MCF 10A (cell line): ENCODE measurements at regions not wholly inside any gene's neighbourhood (a gene's known extent, or its start where the extent isn't known, plus 50 kb on each side); places are given as distances from the start of the nearest gene placed in this dataset.

Experiments used
- BruUV-seq: library from RNA; stranded (reverse); fragments of 400-500 nt; replicated peaks from 2 replicates; lab custom pipeline; 2021; lab: Mats Ljungman, UMichigan
- CTCF ChIA-PET: fragments of 300-600 bp; sonication (Branson Sonifier 250); formaldehyde crosslinking; extraction: SDS; loops from one replicate; lab custom pipeline; 2021; ENCODE audit warnings: antibody characterized with exemption, inconsistent platforms; lab: Yijun Ruan, JAX
- POLR2A ChIA-PET: fragments of 300-600, 350-650 bp; sonication (Branson Sonifier 250); formaldehyde crosslinking; extraction: SDS; loops from one replicate; lab custom pipeline; 2020; ENCODE audit warnings: antibody characterized with exemption, inconsistent platforms; lab: Yijun Ruan, JAX
- DNase-seq: peaks from one replicate; pipeline ENCODE4 v3.0.0-alpha.2; 2018; ENCODE audit not compliant: unreplicated experiment
- H3K27ac Mint-ChIP-seq: one replicate; pipeline ENCODE4 v1.8.0; 2022; ENCODE audit warnings: mild to moderate bottlenecking, low read depth, mixed read lengths; ENCODE audit not compliant: unreplicated experiment
- H3K27me3 Mint-ChIP-seq: one replicate; pipeline ENCODE4 v1.8.0; 2022; ENCODE audit warnings: mixed read lengths; ENCODE audit not compliant: insufficient read depth, unreplicated experiment
- H3K36me3 Mint-ChIP-seq: one replicate; pipeline ENCODE4 v1.8.0; 2022; ENCODE audit warnings: mild to moderate bottlenecking, moderate library complexity, mixed read lengths; ENCODE audit not compliant: insufficient read depth, unreplicated experiment
- H3K4me1 Mint-ChIP-seq: one replicate; pipeline ENCODE4 v1.8.0; 2022; ENCODE audit warnings: mixed read lengths; ENCODE audit not compliant: insufficient read depth, unreplicated experiment
- H3K4me3 Mint-ChIP-seq: one replicate; pipeline ENCODE4 v1.8.0; 2022; ENCODE audit warnings: mild to moderate bottlenecking, moderate library complexity, mixed read lengths; ENCODE audit not compliant: unreplicated experiment
- H3K9me3 Mint-ChIP-seq: one replicate; pipeline ENCODE4 v1.8.0; 2022; ENCODE audit warnings: mixed read lengths; ENCODE audit not compliant: unreplicated experiment
- intact Hi-C: fragments of 100-400 bp; cut with micrococcal nuclease; formaldehyde crosslinking; loops from 2 replicates; pipeline ENCODE4 v1.14.1; 2022
- TF ChIP-seq, protein P1 (sequence below): fragments of 200-600 bp; IDR thresholded peaks from one replicate; pipeline ENCODE4 v1.8.0; 2022; ENCODE audit warnings: antibody characterized with exemption, mild to moderate bottlenecking; ENCODE audit not compliant: unreplicated experiment

- no peak for DNase-seq
- TF ChIP-seq, protein P1, sequence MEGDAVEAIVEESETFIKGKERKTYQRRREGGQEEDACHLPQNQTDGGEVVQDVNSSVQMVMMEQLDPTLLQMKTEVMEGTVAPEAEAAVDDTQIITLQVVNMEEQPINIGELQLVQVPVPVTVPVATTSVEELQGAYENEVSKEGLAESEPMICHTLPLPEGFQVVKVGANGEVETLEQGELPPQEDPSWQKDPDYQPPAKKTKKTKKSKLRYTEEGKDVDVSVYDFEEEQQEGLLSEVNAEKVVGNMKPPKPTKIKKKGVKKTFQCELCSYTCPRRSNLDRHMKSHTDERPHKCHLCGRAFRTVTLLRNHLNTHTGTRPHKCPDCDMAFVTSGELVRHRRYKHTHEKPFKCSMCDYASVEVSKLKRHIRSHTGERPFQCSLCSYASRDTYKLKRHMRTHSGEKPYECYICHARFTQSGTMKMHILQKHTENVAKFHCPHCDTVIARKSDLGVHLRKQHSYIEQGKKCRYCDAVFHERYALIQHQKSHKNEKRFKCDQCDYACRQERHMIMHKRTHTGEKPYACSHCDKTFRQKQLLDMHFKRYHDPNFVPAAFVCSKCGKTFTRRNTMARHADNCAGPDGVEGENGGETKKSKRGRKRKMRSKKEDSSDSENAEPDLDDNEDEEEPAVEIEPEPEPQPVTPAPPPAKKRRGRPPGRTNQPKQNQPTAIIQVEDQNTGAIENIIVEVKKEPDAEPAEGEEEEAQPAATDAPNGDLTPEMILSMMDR, result no peak
- no peaks in the 10 kb centered on the region for H3K4me1 Mint-ChIP-seq
- no peaks in the 10 kb centered on the region for H3K9me3 Mint-ChIP-seq
- no peaks in the 10 kb centered on the region for H3K36me3 Mint-ChIP-seq
- CTCF ChIA-PET, result interaction anchor here (0.7 to 1.1 kb wide), 3 partner anchors 69 to 848 kb away, joined by 3 read pairs; no protein-coding TSS in a partner anchor
- no peak overlapping the region for H3K27ac Mint-ChIP-seq
- no peaks in the 10 kb centered on the region for H3K27me3 Mint-ChIP-seq
- POLR2A ChIA-PET, result no interaction called here
- H3K4me3 Mint-ChIP-seq, result no peak overlapping the region
- BruUV-seq, result no TSS peak
- intact Hi-C loops, result no loop called here
Measured at GRCh38 chr16:87108941-87109340, 208.3 kb downstream of the C16orf95 start.

DNA sequence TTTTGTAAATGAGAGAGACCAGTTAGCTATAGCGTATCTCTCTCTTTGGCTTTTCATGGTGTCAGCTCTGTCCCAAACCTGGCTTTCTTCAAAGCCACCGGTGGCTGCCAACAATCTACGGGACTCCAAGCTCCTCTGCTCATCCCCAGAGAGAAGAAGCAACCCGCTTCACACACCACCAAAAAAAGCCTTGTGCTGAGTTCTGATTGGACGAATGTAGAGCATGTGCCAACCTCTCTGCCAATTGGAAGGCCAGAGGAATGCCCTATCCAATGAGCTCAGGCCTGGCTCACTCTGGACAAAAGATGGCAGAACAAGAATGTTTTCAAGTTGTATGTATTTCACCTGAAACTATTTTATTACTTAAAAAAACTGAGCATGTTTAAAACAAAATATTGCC, 202.4 kb downstream of the C16orf95 start:
- CTCF ChIA-PET, result no interaction called here
- no peaks in the 10 kb centered on the region for H3K36me3 Mint-ChIP-seq
- H3K9me3 Mint-ChIP-seq, result no peaks in the 10 kb centered on the region
- no peak overlapping the region for H3K27ac Mint-ChIP-seq
- no peak for DNase-seq
- no peaks in the 10 kb centered on the region for H3K27me3 Mint-ChIP-seq
- no peaks in the 10 kb centered on the region for H3K4me1 Mint-ChIP-seq
- no TSS peak for BruUV-seq
- POLR2A ChIA-PET, result no interaction called here
- intact Hi-C loops, result no loop called here
- TF ChIP-seq, protein P1, result no peak
- no peak overlapping the region for H3K4me3 Mint-ChIP-seq

- no peaks in the 10 kb centered on the region for H3K36me3 Mint-ChIP-seq
- intact Hi-C loops, result no loop called here
- ChIA-PET CTCF (no interaction called here), POLR2A (no interaction called here)
- DNase-seq, result no peak
- no peaks in the 10 kb centered on the region for H3K27me3 Mint-ChIP-seq
- TF ChIP-seq, protein P1, result no peak
- H3K9me3 Mint-ChIP-seq, result no peaks in the 10 kb centered on the region
- H3K4me1 Mint-ChIP-seq, result no peaks in the 10 kb centered on the region
- H3K4me3 Mint-ChIP-seq, result no peak overlapping the region
- no TSS peak for BruUV-seq
- H3K27ac Mint-ChIP-seq, result no peak overlapping the region
Measured at GRCh38 chr16:87115646-87116045, 201.5 kb downstream of the C16orf95 start.

DNA sequence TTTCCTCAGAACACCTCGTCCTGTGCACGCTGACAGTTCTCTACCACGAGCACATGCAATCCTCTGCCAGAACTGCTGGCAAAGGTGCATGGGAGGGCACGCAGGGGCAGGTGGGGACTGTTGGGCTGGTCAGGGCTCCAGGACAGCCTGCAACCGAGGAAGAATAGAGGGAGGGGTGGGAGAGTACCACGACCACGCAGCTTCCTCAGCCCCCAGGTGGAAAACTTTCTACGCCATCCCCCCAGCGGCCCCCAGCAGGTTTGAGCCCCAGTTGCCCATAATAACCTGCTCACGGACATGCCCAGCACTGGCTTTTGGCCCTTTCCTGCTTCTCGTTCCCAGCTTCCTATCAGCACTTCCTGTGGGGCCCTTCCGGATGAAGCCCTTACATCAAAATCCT, 199.3 kb downstream of the C16orf95 start:
- ChIA-PET POLR2A (interaction anchor here (0.6 to 0.7 kb wide), 2 partner anchors 12 to 42 kb away, joined by 4 read pairs; no protein-coding TSS in a partner anchor), CTCF (interaction anchor here (0.7 kb wide), 1 partner anchor 1851 kb away, joined by 3 read pairs; no protein-coding TSS in a partner anchor)
- H3K4me3 Mint-ChIP-seq, result no peak overlapping the region
- H3K27ac Mint-ChIP-seq, result no peak overlapping the region
- no peaks in the 10 kb centered on the region for H3K27me3 Mint-ChIP-seq
- intact Hi-C loops, result no loop called here
- TF ChIP-seq, protein P1, result no peak
- no peaks in the 10 kb centered on the region for H3K9me3 Mint-ChIP-seq
- no peak for DNase-seq
- H3K36me3 Mint-ChIP-seq, result no peaks in the 10 kb centered on the region
- BruUV-seq, result no TSS peak
- H3K4me1 Mint-ChIP-seq, result no peaks in the 10 kb centered on the region
